Motor neuron (in vitro differentiated cells): ENCODE measurements at regions not wholly inside any gene's neighbourhood (a gene's known extent, or its start where the extent isn't known, plus 50 kb on each side); places are given as distances from the start of the nearest gene placed in this dataset.

ENCODE experiments used
- ATAC-seq, 8 experiments: fragments of 200-7000 bp; cut with Tn5 transposase; replicated peaks in 6 of 8; 2 replicates each; pipeline ENCODE4 v1.8.0; 2021; ENCODE audit warnings: mild to moderate bottlenecking in 8 of 8, moderate library complexity in 8 of 8
- H3K27ac ChIP-seq, 2 donors: fragments of 250-450 bp; sonication (Bioruptor Pico); 2 replicates each; pipeline ENCODE4 v1.9.0; 2021; ENCODE audit warnings: antibody characterized with exemption in 2 of 2, mild to moderate bottlenecking in 2 of 2, moderate library complexity in 1 of 2
- H3K4me1 ChIP-seq, 2 donors: fragments of 250-450 bp; sonication (Bioruptor Pico); replicated peaks in 1 of 2; 2 replicates each; pipeline ENCODE4 v1.6.1; 2021; ENCODE audit warnings: antibody characterized with exemption in 2 of 2, mild to moderate bottlenecking in 2 of 2, moderate library complexity in 1 of 2
- H3K4me3 ChIP-seq, 5 donors: fragments of 250-450 bp; sonication (Bioruptor Pico); 2 replicates each; pipeline ENCODE4 v1.9.0; 2021; ENCODE audit warnings: antibody characterized with exemption in 5 of 5, mild to moderate bottlenecking in 5 of 5, moderate library complexity in 4 of 5
- WGBS, 10 experiments: fragments of 450-650 bp; shearing (Covaris generic); methylation state at CpG; one replicate each; pipeline ENCODE4 v1.0.0; 2022; 5-methylcytosine and 5-hydroxymethylcytosine counted together
- in situ Hi-C, 9 experiments: fragments of 400-800 bp; cut with MboI; loops; one replicate each; pipeline ENCODE4 v1.15.0; 2021; ENCODE audit warnings: low sequenced_read_pairs in 9 of 9, low pct_unique_long_range_greater_than_20kb in 2 of 9; ENCODE audit not compliant: unreplicated experiment in 9 of 9

- WGBS, 10 experiments, result 0 to 80% (median 53%) methylated on average over 1 to 10 of the region's 40 CpGs; no CpG with 5 or more reads in 4 of the 10 experiments
- in situ Hi-C loops, result no loop called here
- Histone ChIP-seq H3K27ac (no peak overlapping the region), H3K4me3 (peak overlapping the region in 1 of 5 donors; percentile 30), H3K4me1 (peaks cover 36 to 47% of the 10 kb centered on the region in 2 donors)
- ATAC-seq, result peak; percentile 43 to 89 (median 51)
Observed at GRCh38 chr11:116276051-116277044, 496.4 kb downstream of the BUD13 start.

GRCh38 chr11:116275635-116276034, 497.2 kb downstream of the BUD13 start:
- peak in 6 of 8 experiments; percentile 51 to 83 (median 66) for ATAC-seq
- in situ Hi-C loops, result no loop called here
- Histone ChIP-seq H3K4me1 (peaks cover 41 to 49% of the 10 kb centered on the region in 2 donors), H3K4me3 (no peak overlapping the region), H3K27ac (no peak overlapping the region)
- 67% methylated on average over 2 of the region's 5 CpGs; no CpG with 5 or more reads in 9 of the 10 experiments for WGBS, 10 experiments

- 17 to 100% (median 82%) methylated on average over 1 to 2 of the region's 4 CpGs; no CpG with 5 or more reads in 4 of the 10 experiments for WGBS, 10 experiments
- Histone ChIP-seq H3K4me1 (peaks cover 37 to 44% of the 10 kb centered on the region in 2 donors), H3K27ac (no peak overlapping the region), H3K4me3 (no peak overlapping the region)
- in situ Hi-C loops, result no loop called here
- no peak for ATAC-seq
Observed at GRCh38 chr11:116274521-116274920, 498.3 kb downstream of the BUD13 start.

- Histone ChIP-seq H3K4me1 (peaks cover 27 to 28% of the 10 kb centered on the region in 2 donors), H3K4me3 (no peak overlapping the region), H3K27ac (no peak overlapping the region)
- WGBS, 10 experiments, result 16 to 88% (median 64%) methylated on average over 2 to 6 of the region's 8 CpGs; no CpG with 5 or more reads in 4 of the 10 experiments
- ATAC-seq, result no peak
- in situ Hi-C loops, result no loop called here
Observed at GRCh38 chr11:116272181-116272789, 500.5 kb downstream of the BUD13 start.

- Histone ChIP-seq H3K4me1 (peaks cover 29 to 30% of the 10 kb centered on the region in 2 donors), H3K4me3 (no peak overlapping the region), H3K27ac (no peak overlapping the region)
- peak in 5 of 8 experiments; percentile 21 to 74 (median 72) for ATAC-seq
- in situ Hi-C loops, result no loop called here
- WGBS, 10 experiments, result 58 to 100% (median 74%) methylated on average over 1 to 5 of the region's 6 CpGs; no CpG with 5 or more reads in 5 of the 10 experiments
Observed at GRCh38 chr11:116271479-116271878, 501.3 kb downstream of the BUD13 start.

GRCh38 chr11:116267146-116267545, 505.6 kb downstream of the BUD13 start:
- in situ Hi-C loops, result no loop called here
- 66 to 100% (median 83%) methylated on average over 1 to 4 of the region's 5 CpGs; no CpG with 5 or more reads in 7 of the 10 experiments for WGBS, 10 experiments

GRCh38 chr11:116263770-116264169, 509.0 kb downstream of the BUD13 start:
- Histone ChIP-seq H3K4me1 (peaks cover 42 to 52% of the 10 kb centered on the region in 2 donors), H3K4me3 (no peak overlapping the region), H3K27ac (no peak overlapping the region)
- peak in 7 of 8 experiments; percentile 18 to 72 (median 55) for ATAC-seq
- whole genome bisulfite sequencing, 10 experiments, result 0 to 100% (median 84%) methylated on average over 2 to 5 of the region's 8 CpGs; no CpG with 5 or more reads in 4 of the 10 experiments
- in situ Hi-C loops, result no loop called here

More at GRCh38 chr11:116267146-116267545, 505.6 kb downstream of the BUD13 start:
- H3K4me3 ChIP-seq, result no peak overlapping the region
- no peak overlapping the region for H3K27ac ChIP-seq
- H3K4me1 ChIP-seq, result peaks cover 27 to 38% of the 10 kb centered on the region in 2 donors
- ATAC-seq, result no peak

GRCh38 chr11:116263019-116263418, 509.8 kb downstream of the BUD13 start:
- no peak overlapping the region for H3K27ac ChIP-seq
- no peak overlapping the region for H3K4me3 ChIP-seq
- ATAC-seq, result peak in 4 of 8 experiments; percentile 45 to 90 (median 63)
- 0 to 27% (median 8%) methylated on average over 2 to 3 of the region's 3 CpGs; no CpG with 5 or more reads in 7 of the 10 experiments for WGBS, 10 experiments
- in situ Hi-C loops, result no loop called here
- H3K4me1 ChIP-seq, result peaks cover 47 to 60% of the 10 kb centered on the region in 2 donors

- WGBS, 10 experiments, result 20 to 100% (median 51%) methylated on average over 1 of the region's 1 CpG; no CpG with 5 or more reads in 6 of the 10 experiments
- in situ Hi-C loops, result no loop called here
- Histone ChIP-seq H3K4me1 (peaks cover 48 to 66% of the 10 kb centered on the region in 2 donors), H3K27ac (no peak overlapping the region), H3K4me3 (no peak overlapping the region)
- no peak for ATAC-seq
Observed at GRCh38 chr11:116262370-116262769, 510.4 kb downstream of the BUD13 start.

- ATAC-seq, result no peak
- Histone ChIP-seq H3K27ac (no peak overlapping the region), H3K4me1 (peaks cover 54 to 74% of the 10 kb centered on the region in 2 donors), H3K4me3 (no peak overlapping the region)
- WGBS, 10 experiments, result 36 to 100% (median 89%) methylated on average over 3 to 8 of the region's 8 CpGs; no CpG with 5 or more reads in 1 of the 10 experiments
- in situ Hi-C loops, result no loop called here
Observed at GRCh38 chr11:116261606-116262005, 511.2 kb downstream of the BUD13 start.

- 0 to 100% (median 97%) methylated on average over 1 to 3 of the region's 3 CpGs; no CpG with 5 or more reads in 6 of the 10 experiments for WGBS, 10 experiments
- ATAC-seq, result peak in 1 of 8 experiments; percentile 3
- Histone ChIP-seq H3K4me1 (peaks cover 65 to 86% of the 10 kb centered on the region in 2 donors), H3K27ac (peak overlapping the region in 1 of 2 donors; percentile 0), H3K4me3 (no peak overlapping the region)
- in situ Hi-C loops, result no loop called here
Observed at GRCh38 chr11:116258821-116259220, 514.0 kb downstream of the BUD13 start.

- peak in 5 of 8 experiments; percentile 44 to 78 (median 67) for ATAC-seq
- Histone ChIP-seq H3K4me1 (peaks cover 56 to 76% of the 10 kb centered on the region in 2 donors), H3K4me3 (no peak overlapping the region), H3K27ac (peak overlapping the region in 1 of 2 donors; percentile 19)
- in situ Hi-C loops, result no loop called here
- 8 to 86% (median 40%) methylated on average over 1 to 3 of the region's 4 CpGs; no CpG with 5 or more reads in 3 of the 10 experiments for WGBS, 10 experiments
Observed at GRCh38 chr11:116257883-116258282, 514.9 kb downstream of the BUD13 start.
